DMS79 treated with DMSO at 0.1 percent for 48 hours (cell line): ENCODE measurements at regions not wholly inside any gene's neighbourhood (a gene's known extent, or its start where the extent isn't known, plus 50 kb on each side); places are given as distances from the start of the nearest gene placed in this dataset.

Experiments
- DNase-seq: peaks from one replicate; lab custom pipeline; 2025; lab: John Stamatoyannopoulos, UW

DNA sequence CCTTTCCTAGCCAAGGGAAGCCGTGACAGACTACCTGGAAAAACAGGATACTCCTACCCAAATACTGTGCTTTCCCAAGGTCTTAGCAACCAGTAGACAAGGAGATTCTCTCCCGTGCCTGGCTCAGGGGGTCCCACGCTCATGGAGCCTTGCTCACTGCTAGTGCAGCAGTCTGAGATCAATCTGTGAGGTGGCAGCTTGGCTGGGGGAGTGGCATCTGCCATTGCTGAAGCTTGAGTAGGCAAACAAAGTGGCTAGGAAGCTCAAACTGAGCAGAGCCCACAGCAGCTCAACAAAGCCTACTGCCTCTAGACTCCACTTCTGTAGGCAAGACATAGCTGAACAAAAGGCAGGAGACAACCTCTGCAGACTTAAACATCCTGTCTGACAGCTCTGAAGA, 177.1 kb downstream of the PARM1 start:
- no peak for DNase-seq

DNA sequence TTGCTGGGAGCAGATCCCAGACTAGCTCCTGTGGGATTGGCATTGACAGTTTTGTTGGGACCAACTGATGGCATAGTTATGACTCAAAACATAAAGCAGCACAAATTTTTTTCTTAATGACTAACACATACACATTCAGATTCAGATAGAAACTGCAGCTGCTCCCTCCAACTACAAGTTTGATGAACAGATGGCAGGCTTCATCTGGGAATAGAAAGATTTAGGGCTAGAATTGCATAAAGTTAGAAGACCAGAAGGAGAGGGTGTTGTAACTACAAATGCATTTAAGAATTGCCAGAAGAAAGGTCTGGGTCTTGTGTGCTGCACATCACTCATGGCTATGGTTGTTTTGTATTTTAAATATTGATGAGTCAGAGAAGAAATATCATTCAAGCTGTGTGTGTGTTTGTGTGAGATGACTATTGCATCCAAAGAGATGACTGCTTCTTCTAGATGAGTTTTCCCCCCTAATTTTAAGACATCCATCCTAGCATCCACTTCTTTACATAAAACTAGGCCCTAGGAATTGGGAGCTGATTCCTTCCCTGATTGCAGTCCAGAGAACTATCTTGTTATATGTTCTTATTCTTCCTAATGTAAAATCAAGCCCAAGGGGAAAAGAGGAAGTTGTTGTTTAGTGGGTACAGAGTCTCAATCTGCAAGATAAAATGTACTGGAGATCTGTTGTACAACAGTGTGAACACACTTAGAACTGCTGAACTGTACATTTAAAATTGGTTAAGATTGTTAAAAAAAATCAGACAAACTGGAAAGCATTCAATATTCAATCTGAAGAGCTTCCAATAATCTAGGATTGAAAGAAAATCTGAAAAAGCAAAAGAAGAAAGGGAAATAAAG, 175.1 kb downstream of the PARM1 start:
- no peak for DNase-seq

DNA sequence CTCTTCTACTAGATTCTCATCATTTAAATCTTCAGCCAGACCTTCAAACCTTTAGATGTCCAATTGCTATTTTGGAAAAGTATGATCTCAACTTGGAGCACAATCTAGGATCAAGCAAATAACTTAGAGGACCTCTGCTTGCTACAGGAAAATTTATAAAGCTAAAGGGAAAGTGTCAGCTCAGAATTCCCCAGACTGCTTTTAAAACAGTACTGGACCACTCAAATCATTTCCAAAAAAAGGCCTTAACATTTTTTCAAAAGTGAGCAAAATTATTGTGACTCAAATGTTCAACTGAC, 169.8 kb downstream of the PARM1 start:
- no peak for DNase-seq

DNA sequence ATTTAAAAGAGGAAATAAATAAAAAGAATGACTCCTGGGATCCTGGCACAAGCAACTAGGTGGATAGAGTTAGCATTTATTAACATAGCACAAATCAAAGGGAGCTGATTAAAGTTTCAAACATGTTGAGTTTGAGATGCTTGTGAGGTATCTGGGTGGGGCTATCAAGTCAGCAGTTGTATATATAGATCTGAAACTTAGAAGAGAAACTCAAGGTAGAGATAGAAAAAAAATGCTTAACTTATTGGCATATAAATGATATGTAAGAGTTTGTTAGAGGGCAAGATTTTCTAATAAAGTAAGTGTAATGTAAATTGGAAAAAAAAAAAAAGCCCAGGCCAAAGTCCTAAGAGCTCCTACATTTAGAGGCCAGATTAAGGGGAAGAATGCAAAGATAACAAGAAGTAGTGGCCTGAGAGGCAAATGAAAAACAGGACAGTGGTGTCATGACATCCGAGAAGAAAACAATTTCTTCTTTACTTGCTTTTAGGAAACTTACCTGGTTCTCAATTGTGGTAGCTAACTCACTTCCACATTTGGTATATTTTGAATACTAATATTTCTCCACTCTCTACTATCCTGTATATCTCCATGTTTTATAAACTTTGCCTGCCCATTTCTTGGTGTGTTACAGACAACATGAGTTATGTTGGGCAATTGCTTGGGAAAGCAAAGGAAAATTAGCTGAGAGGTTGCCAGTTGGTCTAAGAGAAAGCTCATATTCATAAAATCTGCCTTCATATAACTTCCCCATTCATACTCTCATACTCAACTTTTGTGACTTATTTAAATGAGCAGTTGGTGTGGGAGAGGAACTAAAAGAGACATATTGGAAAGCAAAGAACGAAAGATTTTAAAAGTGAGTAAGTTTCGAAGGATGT, 169.2 kb downstream of the PARM1 start:
- DNase-seq, result no peak
